Activated naive CD4-positive, alpha-beta T cell treated with anti-CD3 and anti-CD28 coated beads, Interleukin-2, amount 50 U/mL, for 24 hours (primary cell): ENCODE measurements at regions not wholly inside any gene's neighbourhood (a gene's known extent, or its start where the extent isn't known, plus 50 kb on each side); places are given as distances from the start of the nearest gene placed in this dataset.
"Not testable (repeated sequence)": the region's sequence is repeated elsewhere in the genome, so short reads cannot be mapped to it uniquely, and the experiment has no call there.

ENCODE experiments used
- H3K27ac Mint-ChIP-seq: one replicate; pipeline ENCODE4 v1.8.0; 2021; ENCODE audit warnings: mild to moderate bottlenecking, mixed read lengths
- H3K27me3 Mint-ChIP-seq: one replicate; pipeline ENCODE4 v1.8.0; 2021; ENCODE audit warnings: mixed read lengths
- H3K36me3 Mint-ChIP-seq: one replicate; pipeline ENCODE4 v1.8.0; 2021; ENCODE audit warnings: mixed read lengths
- H3K4me1 Mint-ChIP-seq: one replicate; pipeline ENCODE4 v1.8.0; 2021; ENCODE audit warnings: mixed read lengths
- H3K4me3 Mint-ChIP-seq: one replicate; pipeline ENCODE4 v1.8.0; 2021; ENCODE audit warnings: mild to moderate bottlenecking, mixed read lengths
- H3K9me3 Mint-ChIP-seq: one replicate; pipeline ENCODE4 v1.8.0; 2021; ENCODE audit warnings: mixed read lengths

DNA sequence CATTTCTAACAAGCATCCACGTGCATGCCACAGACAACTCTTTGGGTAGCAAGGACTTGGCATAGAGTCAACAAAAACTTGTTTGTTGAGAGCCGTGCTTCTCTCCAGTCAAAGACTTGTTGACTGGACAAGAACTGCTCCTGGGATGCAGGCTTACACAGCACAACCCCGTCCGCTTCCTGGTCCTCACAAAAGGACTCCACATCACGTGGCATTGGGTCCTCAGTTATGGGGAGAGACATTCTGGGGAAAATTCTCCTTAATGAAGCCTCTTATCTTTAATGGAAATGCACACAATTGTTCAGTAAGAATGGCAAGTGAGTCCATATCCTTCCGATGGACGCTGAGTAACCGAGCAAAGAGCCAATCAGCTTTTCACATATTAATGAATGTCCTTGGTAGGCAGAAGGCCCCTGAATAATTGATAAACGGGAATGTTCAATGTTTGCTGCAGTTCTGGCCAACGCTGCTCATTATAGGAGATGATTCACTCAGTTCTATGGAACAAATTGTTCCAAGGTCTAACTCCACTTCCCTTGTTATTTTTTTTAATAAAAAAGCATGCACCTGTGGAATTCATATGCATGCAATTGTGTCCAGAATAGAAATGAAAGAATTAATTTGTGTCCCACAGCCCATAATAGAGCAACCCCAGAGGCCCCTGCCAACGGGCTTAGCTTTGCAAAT, 97.0 kb upstream of the ZNF366 start:
- Mint-ChIP-seq H3K4me1 (no peaks in the 10 kb centered on the region), H3K9me3 (no peaks in the 10 kb centered on the region)

DNA sequence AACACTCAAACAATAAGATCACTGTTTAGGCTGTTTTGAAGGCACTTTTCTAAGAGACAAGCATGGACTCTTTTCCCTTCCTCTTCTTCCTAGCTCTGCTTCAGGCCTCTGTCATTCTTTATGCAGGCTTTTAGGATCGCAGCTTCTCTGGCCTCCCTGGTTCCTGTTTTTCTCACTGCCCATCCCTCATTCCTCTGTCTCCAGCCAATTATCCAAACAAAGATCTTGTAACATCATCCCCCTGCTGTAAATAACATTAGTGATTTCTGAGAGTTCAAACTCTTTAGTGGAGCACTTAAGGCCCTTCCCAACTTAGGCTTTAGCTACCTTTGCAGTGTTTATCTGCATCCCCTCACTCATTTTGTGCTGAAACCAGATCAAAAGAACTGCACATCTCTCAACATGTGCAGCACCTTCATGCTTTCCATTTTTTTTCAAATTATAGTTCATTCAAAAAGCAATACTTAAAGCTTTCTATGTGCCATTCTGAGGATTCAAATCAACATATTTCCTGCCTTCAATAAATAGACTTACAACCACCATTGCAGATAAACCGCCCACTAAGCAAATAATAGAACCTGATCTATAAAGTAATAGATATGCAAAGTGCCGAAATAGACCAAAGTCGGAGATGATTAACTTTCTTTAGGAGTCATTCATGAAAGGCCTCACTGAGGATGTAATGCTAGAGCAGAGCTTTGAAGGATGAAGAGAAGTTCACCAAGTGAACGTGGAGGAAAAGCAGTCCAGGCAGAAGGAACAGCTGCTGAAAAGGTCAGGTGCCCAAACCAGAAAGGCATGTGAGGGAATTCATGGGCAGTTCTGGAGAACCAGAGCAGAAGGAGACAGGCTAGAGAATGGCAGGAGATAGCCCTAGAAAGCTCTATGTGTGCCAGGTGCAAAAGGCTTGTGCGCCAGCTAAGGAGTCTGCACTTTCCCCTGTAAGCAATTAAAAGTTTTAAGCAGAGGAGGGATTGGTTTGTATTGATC, 95.8 kb upstream of the ZNF366 start:
- Mint-ChIP-seq H3K9me3 (no peaks in the 10 kb centered on the region), H3K4me1 (no peaks in the 10 kb centered on the region), H3K27ac (no peak overlapping the region), H3K4me3 (no peak overlapping the region), H3K27me3 (no peaks in the 10 kb centered on the region), H3K36me3 (no peaks in the 10 kb centered on the region)

More for the DNA sequence above, 97.0 kb upstream of the ZNF366 start:
- no peak overlapping the region for H3K27ac Mint-ChIP-seq
- H3K36me3 Mint-ChIP-seq, result no peaks in the 10 kb centered on the region
- no peaks in the 10 kb centered on the region for H3K27me3 Mint-ChIP-seq
- no peak overlapping the region for H3K4me3 Mint-ChIP-seq

DNA sequence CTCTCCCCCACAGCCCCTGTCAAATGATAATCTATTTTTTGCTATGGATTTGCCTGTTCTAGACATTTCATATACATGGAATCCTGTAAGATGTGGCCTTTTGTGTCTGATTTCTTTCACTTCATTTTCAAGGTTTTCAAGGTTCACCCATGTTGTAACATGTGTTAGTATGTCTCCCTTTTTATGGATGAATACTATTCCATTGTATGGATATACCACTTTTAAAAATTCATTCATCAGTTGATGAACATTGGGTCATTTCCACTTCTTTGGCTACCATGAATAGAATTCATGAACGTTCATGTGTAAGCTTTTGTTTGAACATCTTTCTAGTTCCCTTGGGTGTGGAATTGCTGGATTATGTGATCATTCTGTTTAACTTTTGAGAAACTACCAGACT, 94.7 kb upstream of the ZNF366 start:
- H3K27me3 Mint-ChIP-seq, result no peaks in the 10 kb centered on the region
- no peaks in the 10 kb centered on the region for H3K36me3 Mint-ChIP-seq
- no peaks in the 10 kb centered on the region for H3K4me1 Mint-ChIP-seq
- no peak overlapping the region for H3K27ac Mint-ChIP-seq
- no peak overlapping the region for H3K4me3 Mint-ChIP-seq
- no peaks in the 10 kb centered on the region for H3K9me3 Mint-ChIP-seq

DNA sequence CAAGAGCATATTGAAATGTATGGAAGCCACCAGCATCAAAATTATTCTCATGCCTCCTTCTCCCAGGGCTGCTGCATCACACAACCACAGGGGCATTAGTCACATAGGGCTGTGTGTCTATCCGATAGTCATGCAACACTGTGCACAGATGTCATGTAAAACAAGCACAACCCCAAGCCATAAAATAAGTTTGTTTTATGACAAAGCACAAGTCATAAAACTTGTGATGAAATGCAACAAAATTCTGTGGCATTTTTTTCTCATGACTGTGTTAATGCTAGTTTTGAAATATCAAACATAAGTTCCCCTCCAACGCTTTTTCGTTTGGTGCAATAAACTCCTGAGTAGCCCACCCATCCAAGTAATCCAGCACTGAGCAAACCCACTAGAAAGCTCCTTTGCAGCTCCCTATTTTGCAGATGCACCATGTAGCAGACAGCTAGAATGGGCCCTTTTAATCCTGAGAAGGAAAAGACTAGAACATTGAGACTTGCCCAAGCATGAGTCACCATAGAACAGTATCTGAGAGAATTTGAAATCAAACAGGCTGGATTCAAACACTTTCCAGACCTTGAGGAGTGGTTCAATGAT, 93.3 kb upstream of the ZNF366 start:
- H3K27me3 Mint-ChIP-seq, result no peaks in the 10 kb centered on the region
- no peaks in the 10 kb centered on the region for H3K36me3 Mint-ChIP-seq
- no peak overlapping the region for H3K27ac Mint-ChIP-seq
- H3K9me3 Mint-ChIP-seq, result no peaks in the 10 kb centered on the region
- H3K4me3 Mint-ChIP-seq, result no peak overlapping the region
- no peaks in the 10 kb centered on the region for H3K4me1 Mint-ChIP-seq

DNA sequence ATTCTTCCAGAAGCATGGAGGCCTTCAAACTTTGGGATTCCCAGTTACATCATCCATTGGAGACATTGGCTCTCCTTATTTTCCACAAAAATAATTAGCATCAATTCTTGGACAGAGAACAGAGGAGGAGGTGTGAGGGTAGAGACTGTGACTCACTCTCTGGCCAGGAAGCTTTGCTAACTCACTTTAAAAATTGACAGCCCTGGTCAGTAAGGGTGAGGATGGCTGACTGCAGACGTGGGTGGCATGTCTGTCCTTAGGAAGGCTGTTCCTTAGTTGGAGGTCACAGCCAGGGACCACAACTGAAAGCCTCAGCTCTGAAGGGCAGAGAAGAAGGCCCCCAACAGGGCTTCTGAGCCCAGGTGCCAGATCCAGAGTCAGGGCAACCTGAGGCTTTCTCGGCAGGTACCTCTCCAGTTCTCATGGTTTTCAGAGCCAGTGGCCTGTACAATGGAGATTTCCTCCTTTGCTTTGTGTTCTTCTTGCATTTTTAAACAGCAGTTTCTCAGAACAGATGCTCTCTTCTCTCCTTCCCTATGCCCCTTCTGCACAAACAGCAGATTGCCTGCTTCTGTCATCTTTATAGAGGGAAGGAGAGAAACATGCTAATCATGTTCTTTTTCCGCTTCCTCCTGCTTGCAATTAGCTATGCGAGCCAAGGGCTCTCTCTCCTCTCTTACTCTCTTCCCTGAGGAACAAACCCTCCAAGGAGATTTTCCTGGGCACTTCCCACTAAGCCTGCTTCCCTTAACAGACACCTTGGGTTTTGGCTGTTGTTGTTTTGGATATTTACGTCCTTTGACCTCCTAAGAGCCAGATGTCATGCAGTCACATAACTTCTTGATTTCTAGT, 92.5 kb upstream of the ZNF366 start:
- no peaks in the 10 kb centered on the region for H3K36me3 Mint-ChIP-seq
- H3K27me3 Mint-ChIP-seq, result no peaks in the 10 kb centered on the region
- H3K4me1 Mint-ChIP-seq, result no peaks in the 10 kb centered on the region
- H3K9me3 Mint-ChIP-seq, result no peaks in the 10 kb centered on the region
- no peak overlapping the region for H3K27ac Mint-ChIP-seq
- no peak overlapping the region for H3K4me3 Mint-ChIP-seq

DNA sequence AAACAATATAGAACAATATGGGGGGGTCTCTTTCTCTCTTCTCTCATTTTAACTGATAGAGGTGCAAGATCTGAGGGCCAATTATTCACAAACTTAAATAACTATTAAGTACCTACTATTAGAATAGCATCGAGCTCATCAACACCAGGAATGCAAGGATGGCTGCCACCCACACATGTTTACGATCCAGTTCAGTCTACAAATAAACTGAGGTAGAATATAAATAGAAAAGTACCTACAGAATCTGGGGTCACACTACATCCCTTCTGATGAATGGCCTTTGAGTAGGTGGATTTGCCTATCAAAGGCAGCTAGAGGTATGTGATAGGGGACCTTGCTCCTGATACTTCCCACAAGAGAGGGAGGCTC, 91.8 kb upstream of the ZNF366 start:
- H3K9me3 Mint-ChIP-seq, result no peaks in the 10 kb centered on the region
- H3K27me3 Mint-ChIP-seq, result peaks cover 1% of the 10 kb centered on the region
- H3K27ac Mint-ChIP-seq, result no peak overlapping the region
- no peaks in the 10 kb centered on the region for H3K36me3 Mint-ChIP-seq
- H3K4me3 Mint-ChIP-seq, result no peak overlapping the region
- H3K4me1 Mint-ChIP-seq, result no peaks in the 10 kb centered on the region

DNA sequence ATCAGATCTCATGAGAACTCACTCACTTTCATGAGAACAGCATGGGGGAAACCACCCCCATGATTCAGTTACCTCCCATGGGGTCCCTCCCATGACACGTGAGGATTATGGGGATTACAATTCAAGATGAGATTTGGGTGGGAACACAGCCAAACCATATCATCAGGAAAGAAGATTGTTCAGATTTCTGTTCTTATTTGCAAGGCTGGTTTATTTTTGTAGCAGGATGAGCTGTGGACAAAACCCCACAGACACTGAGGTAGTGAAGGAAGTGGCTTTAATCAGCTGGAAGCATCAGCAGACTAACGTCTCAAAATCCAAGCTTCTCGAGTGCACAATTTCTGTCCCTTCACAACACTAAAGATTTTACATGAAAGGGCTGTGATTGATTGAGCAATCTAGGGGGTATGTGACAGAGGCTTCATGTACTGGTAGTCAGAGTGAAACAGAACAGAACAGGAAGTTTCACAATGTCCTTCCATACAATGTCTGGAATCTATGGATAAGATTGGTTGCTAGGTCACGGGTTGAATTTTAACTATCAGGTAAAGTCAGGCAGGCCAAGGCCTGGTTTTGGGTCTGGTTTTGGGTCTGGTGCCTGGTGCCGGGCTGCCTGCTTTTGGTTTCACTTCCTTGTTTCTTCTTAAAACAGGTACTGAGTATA, 91.3 kb upstream of the ZNF366 start:
- H3K27me3 Mint-ChIP-seq, result peaks cover 1% of the 10 kb centered on the region
- no peaks in the 10 kb centered on the region for H3K36me3 Mint-ChIP-seq
- H3K9me3 Mint-ChIP-seq, result no peaks in the 10 kb centered on the region
- H3K27ac Mint-ChIP-seq, result no peak overlapping the region
- H3K4me3 Mint-ChIP-seq, result no peak overlapping the region
- no peaks in the 10 kb centered on the region for H3K4me1 Mint-ChIP-seq

DNA sequence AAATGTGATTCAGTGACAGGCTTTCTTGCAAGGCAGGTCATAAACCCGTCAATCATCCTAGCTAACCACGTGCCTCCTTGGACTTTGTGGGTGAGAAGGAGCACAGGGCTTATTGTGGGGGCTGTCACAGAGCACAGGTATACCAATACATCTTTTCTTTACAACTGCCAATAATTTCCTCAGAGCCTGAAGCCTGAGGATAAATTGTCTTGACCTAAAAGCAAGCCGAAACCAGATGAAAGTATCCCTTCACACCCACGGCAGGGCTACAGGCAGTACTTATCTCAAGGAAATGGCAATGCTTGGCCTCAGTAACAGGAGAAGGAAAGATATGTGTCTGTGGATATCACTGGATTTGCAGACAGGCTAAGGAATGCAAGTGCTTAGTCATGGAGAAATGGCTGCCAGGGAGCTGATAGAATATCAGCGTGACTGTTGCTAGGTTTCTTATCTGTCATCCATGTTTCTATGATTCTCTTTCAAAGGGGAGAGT, 90.3 kb upstream of the ZNF366 start:
- Mint-ChIP-seq H3K27ac (no peak overlapping the region), H3K4me3 (no peak overlapping the region)

DNA sequence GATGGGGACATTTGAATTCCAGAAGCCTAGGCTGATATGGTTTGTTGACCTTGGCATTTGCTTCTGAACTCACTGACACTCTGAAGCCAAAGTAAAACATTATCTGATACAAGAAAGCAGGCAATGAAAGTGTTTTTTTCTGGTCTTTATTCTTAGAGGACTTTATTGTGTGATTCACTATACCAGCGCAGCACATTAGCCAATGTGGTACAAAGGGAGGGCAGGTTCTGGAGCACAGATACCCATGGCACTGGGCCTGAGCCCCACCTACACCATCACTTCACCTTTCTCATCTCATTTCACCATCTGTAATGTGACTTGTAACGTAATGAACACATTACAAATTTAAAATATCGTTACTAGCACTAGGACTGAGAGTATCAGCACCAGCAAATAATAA, 89.7 kb upstream of the ZNF366 start:
- Mint-ChIP-seq H3K27ac (no peak overlapping the region), H3K9me3 (no peaks in the 10 kb centered on the region)

More for the DNA sequence above, 90.3 kb upstream of the ZNF366 start:
- Mint-ChIP-seq H3K9me3 (no peaks in the 10 kb centered on the region), H3K27me3 (peaks cover 1% of the 10 kb centered on the region), H3K4me1 (no peaks in the 10 kb centered on the region), H3K36me3 (no peaks in the 10 kb centered on the region)

DNA sequence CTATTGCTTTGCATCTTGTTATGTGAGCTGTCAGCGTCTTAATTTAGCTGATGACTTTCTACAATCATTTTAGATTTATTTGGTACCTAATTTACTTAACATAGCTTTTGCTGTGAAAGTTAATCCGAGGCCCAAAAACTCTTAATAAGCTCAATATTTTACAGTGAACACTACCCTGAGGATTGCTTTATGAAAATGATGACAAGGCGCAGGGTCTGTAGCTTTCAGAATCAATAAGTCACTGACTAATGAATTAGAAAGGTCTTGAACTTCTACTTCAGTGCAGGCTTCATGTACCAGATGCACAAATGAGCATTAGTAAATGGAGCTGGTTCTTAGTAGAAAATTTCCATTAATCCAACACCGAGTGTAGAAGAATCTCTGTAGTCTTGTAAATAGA, 81.4 kb upstream of the ZNF366 start:
- peaks cover 4% of the 10 kb centered on the region for H3K9me3 Mint-ChIP-seq
- no peaks in the 10 kb centered on the region for H3K4me1 Mint-ChIP-seq
- H3K27ac Mint-ChIP-seq, result no peak overlapping the region
- no peak overlapping the region for H3K4me3 Mint-ChIP-seq
- H3K36me3 Mint-ChIP-seq, result no peaks in the 10 kb centered on the region
- H3K27me3 Mint-ChIP-seq, result peaks cover under 1% of the 10 kb centered on the region

More for the DNA sequence above, 89.7 kb upstream of the ZNF366 start:
- H3K36me3 Mint-ChIP-seq, result no peaks in the 10 kb centered on the region
- H3K4me3 Mint-ChIP-seq, result no peak overlapping the region
- H3K27me3 Mint-ChIP-seq, result peaks cover 1% of the 10 kb centered on the region
- no peaks in the 10 kb centered on the region for H3K4me1 Mint-ChIP-seq

DNA sequence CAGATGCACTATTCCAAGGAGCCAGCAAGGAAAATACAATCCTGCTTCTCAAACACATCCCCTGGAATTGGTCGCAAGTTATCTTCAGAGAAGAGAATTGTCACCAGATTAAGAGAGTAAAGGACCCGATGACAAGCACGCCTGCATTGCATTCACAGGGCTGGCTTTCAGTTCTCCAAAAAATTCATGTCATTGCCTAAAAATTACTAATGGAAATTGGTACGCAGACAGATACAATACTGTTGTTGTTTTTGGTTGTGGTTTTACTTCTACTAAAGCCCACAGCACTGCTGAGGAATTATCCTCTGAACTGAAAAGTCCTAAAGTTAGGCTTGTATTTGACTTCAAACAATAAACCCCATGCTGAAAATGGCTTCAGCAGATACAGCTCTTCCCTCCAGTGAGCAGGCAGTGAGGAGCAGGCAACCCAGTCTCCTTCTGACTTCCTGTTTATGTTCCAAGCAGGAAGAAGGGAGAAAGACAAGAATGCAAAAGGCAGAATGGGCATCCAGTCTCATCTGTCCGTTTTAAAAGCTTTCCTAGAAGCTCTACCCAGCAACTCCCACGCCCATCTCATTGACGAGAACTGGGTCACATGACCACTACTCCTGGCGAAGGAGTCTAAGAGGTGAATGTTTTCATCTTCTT, 80.6 kb upstream of the ZNF366 start:
- H3K36me3 Mint-ChIP-seq, result no peaks in the 10 kb centered on the region
- no peak overlapping the region for H3K27ac Mint-ChIP-seq
- H3K9me3 Mint-ChIP-seq, result peaks cover 4% of the 10 kb centered on the region
- H3K4me1 Mint-ChIP-seq, result no peaks in the 10 kb centered on the region
- no peak overlapping the region for H3K4me3 Mint-ChIP-seq
- peaks cover 4% of the 10 kb centered on the region for H3K27me3 Mint-ChIP-seq

DNA sequence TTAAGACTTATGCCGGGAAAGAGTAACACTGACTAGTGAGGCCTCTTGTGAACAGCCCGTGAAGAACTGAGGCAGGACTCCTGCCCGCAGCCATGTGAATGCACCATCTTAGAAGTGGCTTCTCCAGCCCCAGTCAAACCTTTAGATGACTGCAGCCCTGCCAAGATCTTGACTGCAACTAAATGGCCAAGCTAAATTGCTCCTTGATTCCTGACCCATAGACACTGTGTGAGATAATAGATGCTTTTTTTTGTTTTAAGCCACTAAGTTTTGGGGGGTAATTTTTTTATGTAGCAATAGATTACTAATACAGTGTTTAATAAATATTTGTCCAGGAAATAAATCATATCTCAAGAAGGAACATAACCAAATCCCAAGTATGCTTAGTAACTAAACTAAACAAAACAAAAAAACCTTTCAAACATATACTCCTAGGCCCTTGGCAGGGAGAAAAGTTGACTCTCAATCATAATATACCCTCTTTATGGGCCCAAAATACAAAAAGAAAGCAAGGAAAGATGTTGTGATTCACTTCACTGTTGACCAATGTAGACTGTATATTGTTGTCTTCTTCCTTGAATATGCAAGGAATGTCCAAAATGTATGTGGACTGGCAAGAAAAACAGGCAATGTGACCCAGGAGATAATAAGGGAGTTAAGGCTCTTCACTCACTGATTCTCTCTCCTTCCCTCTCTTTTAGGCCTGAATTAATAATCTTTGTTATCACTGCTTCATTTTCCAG, 79.7 kb upstream of the ZNF366 start:
- H3K4me3 Mint-ChIP-seq, result no peak overlapping the region
- peaks cover 4% of the 10 kb centered on the region for H3K9me3 Mint-ChIP-seq
- no peaks in the 10 kb centered on the region for H3K4me1 Mint-ChIP-seq
- H3K27me3 Mint-ChIP-seq, result peaks cover 4% of the 10 kb centered on the region
- no peaks in the 10 kb centered on the region for H3K36me3 Mint-ChIP-seq
- H3K27ac Mint-ChIP-seq, result no peak overlapping the region

DNA sequence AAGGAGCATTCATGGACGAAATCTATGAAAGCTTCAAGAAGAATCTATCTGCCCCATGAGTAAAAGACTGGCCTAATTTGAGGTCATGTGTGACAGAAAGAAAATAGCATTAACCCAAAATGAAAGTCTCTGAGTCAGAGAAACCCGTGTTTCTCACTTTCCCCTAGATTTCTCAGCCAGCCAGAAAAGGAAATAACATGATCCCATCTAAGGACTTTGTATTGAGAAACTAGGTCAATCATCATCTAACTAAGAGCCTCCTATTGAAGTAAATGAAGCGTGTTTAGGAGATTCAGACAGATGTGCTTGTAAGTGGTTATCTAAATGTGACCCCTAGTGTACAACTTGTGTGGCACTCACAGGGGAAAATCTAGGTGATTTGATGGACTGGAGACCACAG, 77.3 kb upstream of the ZNF366 start:
- H3K9me3 Mint-ChIP-seq, result peaks cover 5% of the 10 kb centered on the region
- peaks cover 4% of the 10 kb centered on the region for H3K27me3 Mint-ChIP-seq
- no peak overlapping the region for H3K27ac Mint-ChIP-seq
- H3K4me3 Mint-ChIP-seq, result no peak overlapping the region
- no peaks in the 10 kb centered on the region for H3K36me3 Mint-ChIP-seq
- no peaks in the 10 kb centered on the region for H3K4me1 Mint-ChIP-seq

DNA sequence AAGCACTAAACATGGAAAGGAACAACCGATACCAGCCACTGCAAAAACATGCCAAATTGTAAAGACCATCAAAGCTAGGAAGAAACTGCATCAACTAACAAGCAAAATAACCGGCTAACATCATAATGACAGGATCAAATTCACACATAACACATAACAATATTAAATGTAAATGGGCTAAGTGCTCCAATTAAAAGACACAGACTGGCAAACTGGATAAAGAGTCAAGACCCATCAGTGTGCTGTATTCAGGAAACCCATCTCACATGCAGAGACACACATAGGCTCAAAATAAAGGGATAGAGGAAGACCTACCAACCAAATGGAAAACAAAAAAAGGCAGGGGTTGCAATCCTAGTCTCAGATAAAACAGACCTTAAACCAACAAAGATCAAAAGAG, 72.1 kb upstream of the ZNF366 start:
- peaks cover 11% of the 10 kb centered on the region for H3K27me3 Mint-ChIP-seq
- H3K27ac Mint-ChIP-seq, H3K9me3 Mint-ChIP-seq, H3K4me1 Mint-ChIP-seq, H3K36me3 Mint-ChIP-seq, H3K4me3 Mint-ChIP-seq: not testable (repeated sequence)
